ENCODE measurements at regions not wholly inside any gene's neighbourhood (a gene's known extent, or its start where the extent isn't known, plus 50 kb on each side); places are given as distances from the start of the nearest gene placed in this dataset.

GRCh38 chr2:133794114-133794513 is 225.9 kb upstream of the NCKAP5 start:
- TF ChIP-seq CREB1 (IDR thresholded peaks at IDR 0.05; ENCODE audit: low read depth) = no peak
- no peak for TF ChIP-seq SUZ12 (IDR thresholded peaks at IDR 0.05; ENCODE audit: unreplicated experiment)
- TF ChIP-seq EZH2 (IDR thresholded peaks at IDR 0.05; ENCODE audit: borderline replicate concordance, control insufficient read depth, low read depth, low read length) = no peak
- no peak for TF ChIP-seq NFIC (IDR thresholded peaks at IDR 0.05; ENCODE audit: low read depth, low read length)
- TF ChIP-seq CTCF (IDR thresholded peaks at IDR 0.05 in 2 of 3, conservative IDR thresholded peaks at IDR 0.05 in 1 of 3; ENCODE audit: control insufficient read depth in 2 of 3, extremely low read depth in 1 of 3, insufficient read depth in 1 of 3, low read depth in 3 of 3, low read length in 3 of 3) = no peak
- TF ChIP-seq ZNF274 (IDR thresholded peaks at IDR 0.05; ENCODE audit: insufficient read depth, insufficient read length) = no peak
- no peak for TF ChIP-seq SREBF2 (IDR thresholded peaks at IDR 0.05; ENCODE audit: low read length)
- no peak for TF ChIP-seq EP300 (IDR thresholded peaks at IDR 0.05; ENCODE audit: borderline replicate concordance in 1 of 2, control insufficient read depth in 1 of 2, low read depth in 2 of 2, low read length in 2 of 2)

All from GM12878 (cell line).